ENCODE measurements at regions not wholly inside any gene's neighbourhood (a gene's known extent, or its start where the extent isn't known, plus 50 kb on each side); places are given as distances from the start of the nearest gene placed in this dataset.

- H3K4me3 Mint-ChIP-seq: no peak overlapping the region
- DNase-seq (no peak), ATAC-seq (no peak)
- peaks cover 9% of the 10 kb centered on the region for H3K27me3 Mint-ChIP-seq
- intact Hi-C loops (cut with DNase I, micrococcal nuclease): no loop called here
- no peaks in the 10 kb centered on the region for H3K4me1 Mint-ChIP-seq
- H3K36me3 Mint-ChIP-seq (ENCODE audit: low read depth): no peaks in the 10 kb centered on the region
- peaks cover 5% of the 10 kb centered on the region for H3K9me3 Mint-ChIP-seq (ENCODE audit: low read depth)
- POLR2A ChIA-PET: no interaction called here
- CTCF ChIA-PET: no interaction called here
- no peak overlapping the region for H3K27ac Mint-ChIP-seq
Observed at GRCh38 chr10:29191674-29192073, 97.2 kb upstream of the LYZL1 start.

- H3K9me3 Mint-ChIP-seq (ENCODE audit: low read depth): peaks cover 5% of the 10 kb centered on the region
- no peaks in the 10 kb centered on the region for H3K36me3 Mint-ChIP-seq (ENCODE audit: low read depth)
- intact Hi-C loops (cut with DNase I, micrococcal nuclease): no loop called here
- H3K27ac Mint-ChIP-seq: no peak overlapping the region
- POLR2A ChIA-PET: no interaction called here
- DNase-seq (no peak), ATAC-seq (no peak)
- H3K27me3 Mint-ChIP-seq: peaks cover 6% of the 10 kb centered on the region
- CTCF ChIA-PET: no interaction called here
- no peak overlapping the region for H3K4me3 Mint-ChIP-seq
- H3K4me1 Mint-ChIP-seq: no peaks in the 10 kb centered on the region
Observed at GRCh38 chr10:29199339-29199738, 89.5 kb upstream of the LYZL1 start.

- H3K4me1 Mint-ChIP-seq: no peaks in the 10 kb centered on the region
- DNase-seq (no peak), ATAC-seq (no peak)
- POLR2A ChIA-PET: no interaction called here
- H3K27ac Mint-ChIP-seq: no peak overlapping the region
- H3K27me3 Mint-ChIP-seq: peaks cover 6% of the 10 kb centered on the region
- CTCF ChIA-PET: interaction anchor here (0.8 kb wide), 1 partner anchor 24 kb away, joined by 3 read pairs; no protein-coding TSS in a partner anchor
- no peak overlapping the region for H3K4me3 Mint-ChIP-seq
- H3K36me3 Mint-ChIP-seq (ENCODE audit: low read depth): no peaks in the 10 kb centered on the region
- intact Hi-C loops (cut with DNase I, micrococcal nuclease): no loop called here
- H3K9me3 Mint-ChIP-seq (ENCODE audit: low read depth): peaks cover 2% of the 10 kb centered on the region
Observed at GRCh38 chr10:29199941-29200679, 88.8 kb upstream of the LYZL1 start.

GRCh38 chr10:29202386-29202940 lies 86.4 kb upstream of the LYZL1 start:
- ChIA-PET POLR2A (interaction anchor here (0.6 kb wide), 1 partner anchor 475 kb away, joined by 3 read pairs; no protein-coding TSS in a partner anchor), CTCF (no interaction called here)
- Mint-ChIP-seq H3K4me1 (no peaks in the 10 kb centered on the region), H3K27ac (no peak overlapping the region), H3K27me3 (peaks cover 17% of the 10 kb centered on the region), H3K9me3 (ENCODE audit: low read depth) (no peaks in the 10 kb centered on the region), H3K4me3 (no peak overlapping the region), H3K36me3 (ENCODE audit: low read depth) (no peaks in the 10 kb centered on the region)
- no peak for DNase-seq
- no peak for ATAC-seq
- intact Hi-C loops (cut with DNase I, micrococcal nuclease): no loop called here

GRCh38 chr10:29203432-29203831 lies 85.4 kb upstream of the LYZL1 start:
- ChIA-PET CTCF (no interaction called here), POLR2A (no interaction called here)
- no peaks in the 10 kb centered on the region for H3K9me3 Mint-ChIP-seq (ENCODE audit: low read depth)
- H3K4me1 Mint-ChIP-seq: no peaks in the 10 kb centered on the region
- H3K27ac Mint-ChIP-seq: no peak overlapping the region
- no peak for DNase-seq
- no peak overlapping the region for H3K4me3 Mint-ChIP-seq
- H3K27me3 Mint-ChIP-seq: peaks cover 17% of the 10 kb centered on the region
- intact Hi-C loops (cut with DNase I, micrococcal nuclease): no loop called here
- ATAC-seq: no peak
- H3K36me3 Mint-ChIP-seq (ENCODE audit: low read depth): no peaks in the 10 kb centered on the region

- peaks cover 4% of the 10 kb centered on the region for H3K9me3 Mint-ChIP-seq (ENCODE audit: low read depth)
- intact Hi-C loops (cut with DNase I, micrococcal nuclease): no loop called here
- no peak for DNase-seq
- ChIA-PET POLR2A (no interaction called here), CTCF (no interaction called here)
- H3K4me1 Mint-ChIP-seq: no peaks in the 10 kb centered on the region
- no peak overlapping the region for H3K27ac Mint-ChIP-seq
- no peak overlapping the region for H3K4me3 Mint-ChIP-seq
- H3K36me3 Mint-ChIP-seq (ENCODE audit: low read depth): no peaks in the 10 kb centered on the region
- peaks cover 17% of the 10 kb centered on the region for H3K27me3 Mint-ChIP-seq
- no peak for ATAC-seq
Observed at GRCh38 chr10:29204070-29204800, 84.6 kb upstream of the LYZL1 start.

GRCh38 chr10:29205787-29206186 lies 83.1 kb upstream of the LYZL1 start:
- Mint-ChIP-seq H3K27me3 (peaks cover 19% of the 10 kb centered on the region), H3K27ac (no peak overlapping the region), H3K9me3 (ENCODE audit: low read depth) (peaks cover 11% of the 10 kb centered on the region), H3K4me1 (no peaks in the 10 kb centered on the region), H3K36me3 (ENCODE audit: low read depth) (peaks cover 2% of the 10 kb centered on the region), H3K4me3 (no peak overlapping the region)
- no peak for DNase-seq
- ATAC-seq: no peak
- ChIA-PET POLR2A (no interaction called here), CTCF (interaction anchor here (0.7 to 1.2 kb wide), 2 partner anchors 46 to 98 kb away, joined by 3 to 4 read pairs; no protein-coding TSS in a partner anchor)
- intact Hi-C loops (cut with DNase I, micrococcal nuclease): no loop called here

- no peaks in the 10 kb centered on the region for H3K4me1 Mint-ChIP-seq
- peaks cover 2% of the 10 kb centered on the region for H3K36me3 Mint-ChIP-seq (ENCODE audit: low read depth)
- ChIA-PET CTCF (no interaction called here), POLR2A (no interaction called here)
- peaks cover 13% of the 10 kb centered on the region for H3K27me3 Mint-ChIP-seq
- peaks cover 11% of the 10 kb centered on the region for H3K9me3 Mint-ChIP-seq (ENCODE audit: low read depth)
- no peak overlapping the region for H3K27ac Mint-ChIP-seq
- no peak for DNase-seq
- no peak for ATAC-seq
- no peak overlapping the region for H3K4me3 Mint-ChIP-seq
- intact Hi-C loops (cut with DNase I, micrococcal nuclease): no loop called here
Observed at GRCh38 chr10:29208845-29209244, 80.0 kb upstream of the LYZL1 start.

- CTCF ChIA-PET: interaction anchor here (0.7 kb wide), 1 partner anchor 112 kb away, joined by 3 read pairs; no protein-coding TSS in a partner anchor
- Mint-ChIP-seq H3K4me3 (no peak overlapping the region), H3K9me3 (ENCODE audit: low read depth) (peaks cover 11% of the 10 kb centered on the region), H3K27ac (no peak overlapping the region), H3K4me1 (no peaks in the 10 kb centered on the region), H3K36me3 (ENCODE audit: low read depth) (peaks cover 2% of the 10 kb centered on the region), H3K27me3 (peaks cover 13% of the 10 kb centered on the region)
- intact Hi-C loops (cut with DNase I, micrococcal nuclease): no loop called here
- ATAC-seq (no peak), DNase-seq (no peak)
- POLR2A ChIA-PET: no interaction called here
Observed at GRCh38 chr10:29209830-29210229, 79.0 kb upstream of the LYZL1 start.

GRCh38 chr10:29210266-29210868 lies 78.5 kb upstream of the LYZL1 start:
- Mint-ChIP-seq H3K36me3 (ENCODE audit: low read depth) (peaks cover 2% of the 10 kb centered on the region), H3K9me3 (ENCODE audit: low read depth) (peaks cover 11% of the 10 kb centered on the region)

GRCh38 chr10:29212597-29212996 lies 76.3 kb upstream of the LYZL1 start:
- no peak for ATAC-seq
- H3K36me3 Mint-ChIP-seq (ENCODE audit: low read depth): peaks cover 2% of the 10 kb centered on the region
- CTCF ChIA-PET: no interaction called here
- H3K4me3 Mint-ChIP-seq: no peak overlapping the region
- H3K27me3 Mint-ChIP-seq: peaks cover 4% of the 10 kb centered on the region
- peaks cover 11% of the 10 kb centered on the region for H3K9me3 Mint-ChIP-seq (ENCODE audit: low read depth)
- intact Hi-C loops (cut with DNase I, micrococcal nuclease): no loop called here
- H3K27ac Mint-ChIP-seq: no peak overlapping the region
- POLR2A ChIA-PET: no interaction called here
- H3K4me1 Mint-ChIP-seq: no peaks in the 10 kb centered on the region
- no peak for DNase-seq

More at GRCh38 chr10:29210266-29210868, 78.5 kb upstream of the LYZL1 start:
- no peak overlapping the region for H3K4me3 Mint-ChIP-seq
- CTCF ChIA-PET: interaction anchor here (0.7 kb wide), 1 partner anchor 112 kb away, joined by 3 read pairs; no protein-coding TSS in a partner anchor
- POLR2A ChIA-PET: no interaction called here
- no peaks in the 10 kb centered on the region for H3K4me1 Mint-ChIP-seq
- ATAC-seq (no peak), DNase-seq (no peak)
- no peak overlapping the region for H3K27ac Mint-ChIP-seq
- intact Hi-C loops (cut with DNase I, micrococcal nuclease): no loop called here
- peaks cover 13% of the 10 kb centered on the region for H3K27me3 Mint-ChIP-seq
